ENCODE measurements at regions not wholly inside any gene's neighbourhood (a gene's known extent, or its start where the extent isn't known, plus 50 kb on each side); places are given as distances from the start of the nearest gene placed in this dataset.
"Not testable (repeated sequence)": the region's sequence is repeated elsewhere in the genome, so short reads cannot be mapped to it uniquely, and the experiment has no call there.

DNA sequence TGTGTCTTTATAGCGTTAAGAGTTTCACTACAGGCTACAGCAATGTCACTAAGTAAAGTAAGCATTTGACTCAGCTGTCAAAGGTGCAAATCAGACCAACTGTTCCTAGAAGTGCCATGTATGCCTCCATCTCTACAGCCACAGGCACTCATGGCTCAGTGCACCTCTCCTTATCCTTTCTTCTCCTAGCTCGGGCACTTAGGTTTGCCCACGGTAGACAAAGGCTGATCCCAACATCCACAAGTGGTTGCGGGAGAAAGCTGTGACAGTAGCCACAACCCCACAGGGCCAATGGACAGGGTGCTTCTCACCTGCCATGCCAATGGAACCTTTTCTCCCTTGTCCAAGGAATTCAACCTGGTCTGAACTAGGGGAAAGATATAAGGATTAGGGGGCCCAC is 228.5 kb upstream of the EXOC2 start:
- no peak for DNase-seq

DNA sequence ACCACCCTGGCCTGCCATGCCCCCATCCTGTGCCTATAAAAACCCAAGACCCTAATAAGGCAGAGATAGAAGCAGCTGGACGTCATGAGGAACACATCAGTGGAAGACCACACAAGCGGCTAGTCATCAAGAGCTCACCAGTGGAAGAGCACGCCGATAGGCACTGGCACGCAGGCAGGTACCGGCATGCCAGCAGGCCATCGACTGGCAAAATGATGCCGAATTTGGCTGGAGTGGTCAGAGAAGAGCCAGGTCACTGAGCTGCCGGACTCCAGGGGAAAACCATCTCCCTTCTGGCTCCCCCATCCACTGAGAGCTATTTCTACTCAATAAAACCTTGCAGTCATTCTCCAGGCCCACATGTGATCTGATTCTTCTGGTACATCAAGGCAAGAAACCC is 227.6 kb upstream of the EXOC2 start:
- no peak for DNase-seq

DNA sequence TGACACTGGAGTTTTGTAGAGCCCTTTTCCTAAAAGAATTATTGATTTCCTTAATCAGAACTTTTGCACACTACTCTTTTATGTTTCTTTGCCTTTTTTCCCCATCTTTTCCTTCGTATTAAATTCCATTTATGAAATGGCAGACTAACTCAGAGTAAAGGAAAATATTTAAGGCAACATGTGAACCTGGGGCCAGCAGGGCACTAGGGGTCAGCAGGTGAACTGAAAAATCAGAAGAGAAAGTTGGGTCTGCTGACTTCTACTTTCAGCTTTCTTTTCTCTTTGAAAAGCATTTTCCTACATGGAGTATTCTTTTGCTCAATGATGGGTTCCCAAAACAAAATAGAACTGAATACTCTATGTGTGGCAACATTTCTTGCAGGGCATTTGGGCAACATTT is 226.6 kb upstream of the EXOC2 start:
- DNase-seq = no peak

DNA sequence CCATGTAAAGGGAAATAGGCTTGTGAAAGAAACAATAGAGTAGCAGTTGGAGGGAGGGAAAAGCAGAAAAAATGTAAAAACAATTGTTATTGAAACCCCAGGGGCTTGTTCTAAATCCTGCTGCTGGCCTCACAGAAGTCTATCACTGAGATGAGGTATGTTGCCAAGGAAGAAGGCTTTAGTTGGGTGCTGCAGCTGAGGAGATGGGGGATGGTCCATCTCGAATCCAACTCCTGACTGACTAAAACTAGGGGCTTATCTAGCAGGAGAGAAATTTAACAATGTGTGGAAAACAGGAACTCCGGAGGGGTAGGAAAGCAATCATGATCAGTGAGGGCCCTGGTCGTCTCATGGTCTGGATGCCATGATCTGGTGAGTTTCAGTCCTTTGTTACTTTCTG is 225.0 kb upstream of the EXOC2 start:
- no peak for DNase-seq

DNA sequence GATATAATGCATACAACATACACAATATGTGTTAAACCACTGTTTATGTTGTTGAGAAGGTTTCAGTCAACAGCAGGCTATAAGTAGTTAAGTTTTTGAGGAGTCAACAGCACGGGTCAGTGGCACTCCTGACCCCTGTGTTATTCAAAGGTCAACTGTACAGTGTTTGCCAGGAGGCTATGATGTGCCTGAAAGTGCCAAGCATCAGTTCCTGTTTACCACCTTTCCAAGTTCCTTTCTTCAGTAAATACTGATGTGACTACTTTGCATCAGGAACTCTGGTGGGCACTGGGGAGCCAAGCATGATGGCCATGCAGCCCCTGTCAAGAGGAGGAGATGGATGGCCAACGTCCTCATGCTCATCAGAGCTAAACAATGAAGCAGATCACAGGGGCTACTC is 224.4 kb upstream of the EXOC2 start:
- DNase-seq = no peak

DNA sequence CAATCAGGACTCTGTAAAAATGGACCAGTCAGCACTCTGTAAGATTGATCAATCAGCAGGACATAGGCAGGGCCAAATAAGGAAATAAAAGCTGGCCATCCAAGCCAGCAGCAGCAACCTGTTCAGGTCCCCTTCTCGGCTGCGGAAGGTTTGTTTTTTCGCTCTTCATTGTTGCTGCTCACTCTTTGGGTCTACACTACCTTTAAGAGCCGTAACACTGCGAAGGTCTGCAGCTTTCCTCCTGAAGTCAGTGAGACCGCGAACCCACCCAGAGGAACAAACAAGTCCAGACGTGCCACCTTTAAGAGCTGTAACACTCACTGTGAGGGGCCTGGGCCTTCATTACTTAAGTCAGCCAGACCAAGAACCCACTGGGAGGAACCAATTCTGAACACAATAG is 223.2 kb upstream of the EXOC2 start:
- DNase-seq = no peak

DNA sequence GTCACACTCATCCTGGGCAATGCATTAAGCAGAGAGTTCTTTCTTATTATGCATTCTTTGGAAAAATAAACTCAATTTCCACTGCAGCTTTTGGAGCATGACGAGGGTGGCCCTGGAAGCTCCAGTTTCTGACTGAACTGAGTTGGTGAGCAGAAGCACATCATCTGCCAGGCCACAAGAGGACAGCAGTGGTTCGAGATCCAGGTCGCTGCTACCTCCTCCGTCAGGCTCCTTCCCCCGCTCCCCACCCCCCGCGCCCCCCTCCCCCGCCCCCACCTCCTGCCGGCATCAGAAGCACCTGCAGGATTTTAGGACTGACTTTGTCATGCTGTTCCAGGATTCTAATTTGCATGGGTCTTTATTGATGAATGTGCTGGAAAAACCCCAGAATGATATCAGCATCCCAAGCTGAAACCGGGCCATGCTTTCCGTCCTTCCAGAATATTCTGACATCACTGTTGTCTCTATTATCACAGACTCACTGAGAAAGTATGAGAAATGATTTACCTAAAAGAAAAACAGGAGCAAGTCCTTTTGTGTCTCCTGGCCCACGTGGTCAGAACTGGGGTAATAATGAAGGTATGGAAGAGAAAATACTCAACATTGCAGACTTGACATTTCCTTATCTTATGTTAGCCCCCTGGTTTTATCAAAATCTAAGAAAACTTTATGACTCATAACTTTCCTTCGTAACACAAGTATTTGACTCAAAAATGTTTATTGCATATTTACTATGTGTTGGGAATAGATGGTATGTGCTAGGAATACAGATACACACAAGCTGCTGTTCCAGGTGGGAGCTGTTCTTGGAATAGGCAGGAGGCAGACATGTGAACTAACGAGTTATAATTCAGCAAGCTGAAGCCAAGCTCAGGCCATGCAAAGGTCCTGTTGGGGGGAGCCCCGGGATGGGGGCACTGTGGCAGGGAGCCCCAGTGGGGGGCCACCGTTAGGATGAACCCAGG is 220.2 kb upstream of the EXOC2 start:
- no peak for DNase-seq

DNA sequence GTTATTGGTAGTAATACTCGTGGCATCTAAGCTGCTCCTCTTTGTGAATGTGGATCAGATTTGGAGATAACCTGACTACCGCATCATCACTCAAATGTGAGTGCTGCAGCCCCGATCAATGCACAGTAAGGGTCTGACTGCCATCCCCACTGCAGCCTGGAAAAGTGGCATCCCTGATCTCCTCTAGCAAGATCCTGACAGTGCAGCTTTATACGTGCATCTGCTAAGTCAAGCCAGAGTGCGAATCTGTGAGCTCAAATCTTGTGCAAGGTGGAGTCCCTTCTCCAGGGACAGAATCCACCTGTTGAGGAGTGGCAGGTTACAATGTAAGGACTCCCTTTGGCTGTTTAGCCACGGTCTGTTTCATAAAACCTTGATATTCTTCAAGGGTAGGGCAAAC is 215.0 kb upstream of the EXOC2 start:
- no peak for DNase-seq

DNA sequence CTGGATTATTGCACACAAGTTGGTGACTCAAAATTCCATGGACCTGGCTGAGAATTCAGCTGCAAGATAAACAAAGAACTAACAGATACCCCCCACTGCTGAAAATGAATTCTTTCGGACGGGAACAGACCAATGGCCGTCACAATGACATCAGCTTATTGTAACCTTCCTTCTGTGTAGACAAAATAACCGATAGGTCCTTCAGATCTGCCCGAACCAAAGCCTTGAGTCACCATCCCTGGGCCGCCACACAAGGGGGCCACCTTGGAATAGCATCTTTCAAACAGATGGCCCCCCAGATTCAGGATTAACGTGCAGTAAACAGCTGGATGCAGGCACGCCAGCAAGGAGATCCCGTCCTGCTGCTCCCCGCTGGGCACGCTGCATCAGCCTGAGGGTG is 214.0 kb upstream of the EXOC2 start:
- DNase-seq = no peak

DNA sequence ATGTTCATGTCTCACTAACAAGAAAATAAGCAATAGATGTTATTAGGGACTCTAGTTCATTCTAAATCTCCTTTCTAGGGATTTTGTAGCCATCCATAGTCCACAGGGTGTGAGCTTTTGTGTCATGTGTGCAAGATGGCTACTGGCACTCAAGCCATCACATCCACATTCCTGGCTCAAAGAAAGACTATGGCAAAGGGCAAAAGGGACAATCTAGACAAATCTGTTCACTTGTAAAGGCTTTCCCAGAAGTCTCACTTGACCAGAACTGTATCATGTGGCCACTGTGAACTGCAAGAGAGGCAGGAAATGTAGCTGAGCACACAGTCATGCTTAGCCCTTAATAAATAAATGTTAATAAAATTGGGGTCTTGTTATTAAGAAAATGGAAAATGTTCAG is 212.6 kb upstream of the EXOC2 start:
- no peak for DNase-seq

DNA sequence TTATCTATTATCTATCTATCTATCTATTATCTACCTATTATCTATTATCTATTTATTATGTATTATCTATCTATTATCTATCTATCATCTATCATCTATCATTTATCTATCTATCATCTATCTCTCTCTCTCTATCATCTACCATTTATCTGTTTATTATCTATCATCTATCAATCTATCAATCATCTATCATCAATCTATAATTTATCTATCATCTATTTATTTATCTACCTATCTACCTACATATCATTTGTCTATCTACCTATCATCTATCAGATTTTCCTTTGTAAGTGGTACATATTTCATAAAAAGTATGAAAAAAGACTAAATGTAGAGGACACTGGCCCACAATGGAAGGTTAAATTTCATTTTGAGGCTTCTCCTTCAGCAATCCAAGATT is 212.1 kb upstream of the EXOC2 start:
- no peak for DNase-seq

DNA sequence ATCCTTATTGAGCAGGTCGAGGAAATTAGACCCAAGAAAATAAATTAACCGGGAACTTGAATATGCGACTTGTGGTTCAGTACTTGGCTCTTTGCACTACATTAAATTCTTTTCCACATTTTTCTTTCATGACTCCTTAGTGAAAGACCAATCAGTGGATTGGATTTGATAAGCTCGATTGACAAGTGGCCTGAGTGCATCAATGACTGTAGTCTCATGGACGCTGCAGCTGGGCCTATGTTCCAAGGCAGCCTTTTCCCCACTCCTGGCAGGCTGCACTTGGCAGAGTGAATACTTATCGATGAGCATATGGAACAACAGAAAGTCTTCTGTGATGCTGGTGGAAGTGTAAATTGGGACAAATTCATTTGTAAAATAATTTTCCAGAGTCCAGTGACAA is 210.8 kb upstream of the EXOC2 start:
- DNase-seq = no peak

DNA sequence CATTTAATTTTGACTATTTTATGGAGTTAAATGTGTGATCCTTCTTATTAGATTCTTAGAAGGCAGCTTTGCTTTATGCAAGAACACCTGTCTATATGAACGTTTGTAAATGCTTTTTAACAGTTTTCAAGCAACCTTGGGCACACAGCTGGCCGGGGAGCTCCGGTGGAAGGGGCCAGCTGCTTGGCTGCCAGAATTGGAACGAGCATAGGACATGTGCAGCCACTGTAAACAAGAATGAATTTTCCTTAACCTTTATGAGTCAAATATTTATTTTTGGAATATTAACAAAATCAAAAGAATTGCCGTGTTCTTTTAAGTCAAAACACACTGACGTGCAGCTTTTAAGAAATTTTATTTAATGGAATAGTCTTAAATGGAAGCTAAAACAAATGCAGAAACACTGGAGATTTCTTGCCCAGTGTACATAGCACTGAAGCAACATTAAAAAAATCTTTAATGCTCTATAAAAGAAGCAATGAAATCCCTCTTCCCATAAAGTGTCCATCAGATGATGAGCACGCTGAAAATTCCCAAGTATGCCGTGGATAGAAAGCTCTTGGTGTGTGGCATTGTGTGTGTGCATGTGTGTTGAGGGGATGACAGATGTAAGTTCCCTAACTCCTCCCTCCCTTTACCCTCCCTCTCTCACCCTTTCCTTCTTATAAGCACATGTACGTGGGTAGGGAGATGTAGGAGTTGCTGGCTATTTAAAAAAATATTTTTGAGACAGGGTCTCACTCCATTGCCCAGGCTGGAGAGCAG is 208.9 kb upstream of the EXOC2 start:
- DNase-seq = no peak

DNA sequence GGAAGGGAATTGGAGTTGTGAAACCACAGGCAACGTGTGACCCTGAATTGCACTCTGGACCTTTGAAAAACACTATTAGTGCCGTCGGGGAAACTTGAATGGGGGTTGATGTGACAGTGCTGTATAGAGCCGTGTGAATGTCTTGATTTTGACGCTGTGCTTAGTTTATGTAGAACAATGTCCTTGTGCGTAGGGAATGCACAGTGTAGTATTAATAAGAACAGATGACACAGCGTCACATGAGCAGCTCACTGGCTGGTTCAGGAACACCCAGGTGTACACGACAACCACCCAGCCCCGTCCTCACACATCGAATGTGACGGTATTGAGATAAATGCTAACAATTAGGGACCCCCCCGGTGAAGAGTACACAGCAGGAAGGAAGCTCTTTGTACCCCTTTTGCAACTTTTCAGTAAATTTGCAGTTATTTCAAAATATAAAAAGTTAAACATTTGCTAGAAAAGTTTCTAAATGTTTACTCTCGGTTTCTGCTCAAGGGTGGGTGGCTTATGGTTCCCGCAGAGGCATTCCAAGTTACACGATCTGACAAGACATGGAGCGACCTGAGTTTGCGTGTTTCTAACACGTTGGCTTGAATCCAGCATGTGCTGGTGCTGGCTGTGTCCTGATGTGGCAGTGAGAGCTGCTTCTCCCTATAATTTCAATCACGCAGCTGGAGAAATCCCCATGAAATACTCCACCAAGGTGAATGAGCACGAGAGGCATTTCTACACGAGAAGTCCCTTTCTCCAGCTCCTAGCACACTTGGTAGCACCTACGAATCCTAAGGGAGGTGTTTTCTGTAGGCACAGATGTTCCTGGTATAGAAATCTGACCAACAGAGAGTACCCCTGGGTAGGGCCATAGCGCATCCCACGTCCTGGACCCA is 208.0 kb upstream of the EXOC2 start:
- no peak for DNase-seq

DNA sequence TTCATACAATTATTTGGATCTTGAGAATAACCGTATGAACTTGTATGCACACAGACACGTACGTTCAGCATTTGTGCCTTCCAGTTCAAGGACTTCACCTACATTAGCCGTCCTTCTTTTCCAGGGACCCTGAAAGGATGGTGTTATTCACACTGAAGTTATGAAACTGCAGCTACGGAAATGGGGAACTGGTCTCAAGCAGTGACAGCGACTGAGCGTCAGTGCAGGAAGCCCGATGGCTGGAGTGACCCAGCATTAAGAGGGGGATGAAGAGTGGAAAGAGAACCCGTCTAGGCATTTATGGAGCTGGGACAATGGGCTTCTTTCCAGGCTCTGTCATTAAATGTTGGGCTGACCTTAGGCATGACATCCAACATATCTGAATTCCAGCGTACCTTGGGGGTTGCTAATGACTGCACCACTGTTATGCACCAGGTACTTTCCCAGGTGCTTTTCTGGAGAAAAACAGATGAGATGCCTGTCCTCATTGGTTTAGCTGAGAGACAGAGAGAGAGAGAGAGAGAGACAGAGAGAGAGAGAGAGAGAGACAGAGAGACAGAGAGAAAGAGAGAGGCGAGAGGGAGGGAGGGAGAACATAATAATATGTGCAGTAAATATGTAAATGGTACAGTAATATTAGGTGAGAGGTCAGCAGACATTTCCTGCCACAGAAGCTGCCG is 204.7 kb upstream of the EXOC2 start:
- no peak for DNase-seq

DNA sequence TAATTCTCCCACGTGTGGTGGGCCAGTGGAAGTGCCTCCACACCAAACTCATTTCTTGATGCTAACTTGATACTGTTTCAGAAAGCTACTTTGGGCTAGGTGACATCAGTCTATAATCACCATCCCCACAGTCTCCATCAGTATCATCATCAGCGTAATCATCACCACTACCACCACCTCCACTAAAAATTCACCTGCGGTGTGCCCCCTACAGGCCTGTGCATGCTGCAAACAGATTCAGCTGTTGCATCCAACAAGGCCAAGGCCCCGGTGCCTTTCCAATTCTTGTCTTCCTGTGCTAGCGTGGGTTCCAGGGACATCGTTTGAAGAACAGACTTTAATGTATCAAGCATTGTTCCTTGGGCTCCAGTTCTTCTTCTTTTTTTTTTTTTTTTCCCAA is 201.3 kb upstream of the EXOC2 start:
- no peak for DNase-seq

DNA sequence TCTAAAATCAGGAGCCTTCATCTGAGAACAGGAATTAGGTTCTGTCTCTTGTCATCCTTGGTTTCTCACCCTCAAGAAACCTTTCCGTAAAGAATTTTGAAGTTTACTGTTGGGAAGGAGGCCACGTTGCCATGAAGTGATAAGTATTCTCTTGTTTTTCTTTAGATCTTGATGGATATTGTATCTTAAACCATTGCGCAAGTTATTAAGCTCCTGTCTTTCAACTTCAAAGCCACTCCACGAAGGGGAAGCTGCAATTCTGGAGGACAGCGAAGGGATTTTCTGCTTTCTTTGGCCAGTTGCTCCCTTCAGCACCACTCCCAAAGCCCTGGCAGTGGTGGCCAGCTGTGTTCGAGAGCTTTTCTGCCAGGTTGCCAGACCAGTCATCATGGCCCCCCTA is 198.1 kb upstream of the EXOC2 start:
- no peak for DNase-seq

DNA sequence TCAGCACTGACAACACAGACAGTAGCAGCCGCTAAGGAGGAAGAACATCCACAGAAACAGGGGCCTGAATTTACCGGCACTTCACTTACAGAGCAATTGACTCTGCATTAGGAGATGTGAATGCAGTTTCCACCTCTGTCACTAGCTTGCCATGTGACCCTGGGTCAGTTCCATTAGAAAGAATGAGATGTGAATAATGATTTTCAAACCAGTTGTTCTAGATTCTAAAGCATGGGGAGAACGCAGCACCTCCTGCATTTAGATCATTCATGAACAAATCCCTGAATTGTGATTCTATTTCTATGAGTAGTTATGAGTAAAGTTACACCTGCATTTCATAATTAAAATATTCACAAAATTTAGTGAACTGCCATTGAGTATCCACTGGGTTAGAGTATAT is 197.3 kb upstream of the EXOC2 start:
- no peak for DNase-seq

DNA sequence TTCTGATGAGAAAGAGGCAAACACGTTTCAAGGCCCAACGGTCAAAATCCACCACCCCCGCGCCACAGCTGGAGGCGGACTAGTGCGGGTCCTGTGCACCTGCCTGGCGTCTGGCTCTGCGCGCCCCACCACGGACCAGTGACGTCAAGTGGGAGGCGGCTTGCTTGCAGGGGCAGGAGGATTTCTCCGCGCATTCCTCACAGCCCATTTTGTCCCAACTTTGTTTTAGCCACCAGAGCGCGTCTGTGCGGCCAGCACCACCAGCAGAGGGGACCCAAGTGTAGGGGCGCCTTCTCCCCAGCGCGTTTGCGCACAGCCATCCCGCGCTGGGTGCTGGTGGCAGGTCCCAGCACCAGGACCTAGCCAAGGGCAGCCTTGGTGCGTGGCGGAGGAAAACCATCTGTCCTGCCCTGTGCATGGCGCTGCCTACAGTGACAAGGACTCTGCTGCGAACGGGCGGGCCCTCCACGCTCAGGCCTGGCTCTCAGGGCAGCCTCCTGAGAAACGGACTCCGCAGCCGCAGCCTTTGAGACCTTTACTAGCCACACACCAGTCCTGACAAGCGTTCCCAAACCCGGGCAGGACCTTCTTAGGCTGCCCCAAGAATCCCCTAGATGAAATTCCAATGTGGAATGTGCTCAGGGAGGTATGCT is 194.8 kb upstream of the EXOC2 start:
- no peak for DNase-seq

DNA sequence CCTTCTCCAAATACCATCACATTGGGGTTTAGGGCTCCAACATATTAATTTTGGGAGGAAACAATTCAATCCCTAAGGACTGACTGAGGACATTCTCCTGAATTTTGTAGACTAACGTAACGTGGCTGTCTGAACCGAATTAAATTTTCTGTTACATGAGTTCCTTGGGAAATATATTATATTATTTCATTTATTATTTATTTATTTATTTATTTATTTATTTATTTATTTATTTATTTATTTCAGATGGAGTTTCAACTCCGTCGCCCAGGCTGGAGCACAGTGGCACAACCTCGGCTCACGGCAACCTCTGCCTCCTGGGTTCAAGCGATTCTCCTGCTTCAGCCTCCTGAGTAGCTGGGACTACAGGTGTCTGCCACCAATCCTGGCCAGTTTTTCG is 193.2 kb upstream of the EXOC2 start:
- DNase-seq = not testable (repeated sequence)

DNA sequence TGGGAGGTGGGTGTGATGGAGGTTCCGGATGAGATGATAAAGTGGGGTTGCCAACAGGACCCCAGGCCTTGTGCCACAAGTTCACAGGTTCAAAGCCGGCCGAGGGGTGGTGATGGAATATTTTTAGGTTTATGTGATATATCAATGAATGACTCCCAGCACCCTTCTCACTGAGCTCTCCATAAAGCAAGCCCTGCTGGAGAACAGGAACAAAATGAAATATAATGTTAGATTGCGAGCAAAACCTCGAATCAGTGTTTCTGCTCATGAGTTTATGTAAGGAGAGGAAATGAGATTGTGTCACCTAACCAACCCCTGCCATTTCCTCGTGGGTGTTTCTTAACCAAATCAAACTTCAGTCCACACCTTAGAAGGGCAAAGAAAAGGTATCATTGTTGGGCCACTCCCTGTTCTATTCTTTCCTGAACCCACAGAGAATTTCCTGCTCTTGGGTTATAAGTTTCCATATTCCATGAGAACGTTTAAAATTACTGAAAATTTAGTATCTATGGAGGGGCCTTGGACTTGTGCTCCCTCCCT is 192.2 kb upstream of the EXOC2 start:
- DNase-seq = no peak

DNA sequence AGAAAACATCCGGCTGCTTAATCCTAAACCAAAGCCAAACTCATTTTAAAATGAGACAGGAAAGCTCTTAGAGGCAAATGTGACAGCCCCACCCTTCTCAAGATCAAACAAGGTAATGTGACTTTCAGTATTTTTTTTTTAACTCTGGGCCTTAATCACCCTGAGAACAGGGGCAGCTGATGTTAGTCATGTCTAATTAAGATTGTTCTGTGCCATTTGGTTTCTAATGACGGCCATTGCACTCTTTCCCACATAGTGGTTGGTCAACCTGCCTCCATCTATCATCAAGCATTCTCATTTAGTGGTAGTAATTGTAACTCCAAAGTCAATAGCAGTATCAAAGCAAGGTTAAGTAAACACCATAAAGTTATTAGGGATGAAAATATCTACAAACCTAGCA is 191.6 kb upstream of the EXOC2 start:
- DNase-seq = no peak
